Vagina (tissue), 2 donors: ENCODE measurements at regions not wholly inside any gene's neighbourhood (a gene's known extent, or its start where the extent isn't known, plus 50 kb on each side); places are given as distances from the start of the nearest gene placed in this dataset.

ENCODE experiments used
- CTCF ChIP-seq, 3 experiments: fragments of 450-650 bp in 2 of 3; fragments of 200-600 bp in 1 of 3; sonication (generic) in 1 of 3; IDR thresholded peaks; one replicate each; pipeline ENCODE4 v1.5.1; 2017 to 2019; ENCODE audit warnings: antibody characterized with exemption in 3 of 3, mild to moderate bottlenecking in 2 of 3, moderate library complexity in 2 of 3
- POLR2A ChIP-seq, 2 donors: fragments of 450-650 bp; IDR thresholded peaks; one replicate each; pipeline ENCODE4 v1.6.1; 2017; ENCODE audit warnings: antibody characterized with exemption in 2 of 2, mild to moderate bottlenecking in 2 of 2, moderate library complexity in 2 of 2
- POLR2AphosphoS5 ChIP-seq, 2 donors: sonication (generic); formaldehyde crosslinking; IDR thresholded peaks; one replicate each; pipeline ENCODE4 v1.9.0; 2017; ENCODE audit warnings: antibody characterized with exemption in 2 of 2, mild to moderate bottlenecking in 2 of 2, low read depth in 1 of 2; ENCODE audit not compliant: insufficient read depth in 1 of 2

GRCh38 chr1:157404614-157405013 is 147.7 kb downstream of the FCRL5 start:
- no peak for TF ChIP-seq POLR2A (IDR thresholded peaks at IDR 0.05)
- no peak for TF ChIP-seq CTCF (IDR thresholded peaks at IDR 0.05)
- TF ChIP-seq POLR2AphosphoS5 (IDR thresholded peaks at IDR 0.05; ENCODE audit: insufficient read depth in 1 of 2, low read depth in 1 of 2), result no peak
